Hepatocyte (in vitro differentiated cells): ENCODE measurements at regions not wholly inside any gene's neighbourhood (a gene's known extent, or its start where the extent isn't known, plus 50 kb on each side); places are given as distances from the start of the nearest gene placed in this dataset.

Source experiments
- DNase-seq: peaks from one replicate; pipeline ENCODE4 v3.0.0-alpha.2; 2016; ENCODE audit warnings: low spot score
- H2AFZ ChIP-seq: fragments of 200-600 bp; sonication (generic); 2 replicates; pipeline ENCODE4 v1.6.0; 2016; ENCODE audit warnings: antibody characterized with exemption, mild to moderate bottlenecking
- H3K27ac ChIP-seq: fragments of 200-600 bp; sonication (generic); 2 replicates; pipeline ENCODE4 v1.5.1; 2016; ENCODE audit warnings: mild to moderate bottlenecking
- H3K27me3 ChIP-seq: fragments of 200-600 bp; sonication (generic); 2 replicates; pipeline ENCODE4 v1.6.1; 2016
- H3K36me3 ChIP-seq: fragments of 200-600 bp; sonication (generic); replicated peaks from 2 replicates; pipeline ENCODE4 v1.5.1; 2016; ENCODE audit warnings: low read depth; ENCODE audit not compliant: insufficient read depth
- H3K4me1 ChIP-seq: fragments of 200-600 bp; sonication (generic); 2 replicates; pipeline ENCODE4 v1.5.1; 2016; ENCODE audit warnings: mild to moderate bottlenecking, moderate library complexity; ENCODE audit not compliant: insufficient read depth
- H3K4me2 ChIP-seq: fragments of 200-600 bp; sonication (generic); 2 replicates; pipeline ENCODE4 v1.6.0; 2016
- H3K4me3 ChIP-seq: fragments of 200-600 bp; sonication (generic); 2 replicates; pipeline ENCODE4 v1.5.1; 2016; ENCODE audit warnings: mild to moderate bottlenecking
- H3K79me2 ChIP-seq: fragments of 200-600 bp; sonication (generic); 2 replicates; pipeline ENCODE4 v1.6.0; 2017; ENCODE audit warnings: mild to moderate bottlenecking
- H3K9me2 ChIP-seq: fragments of 200-600 bp; sonication (generic); replicated peaks from 2 replicates; pipeline ENCODE4 v1.6.0; 2017; ENCODE audit warnings: mild to moderate bottlenecking; ENCODE audit not compliant: insufficient read depth
- H3K9me3 ChIP-seq: fragments of 200-600 bp; sonication (generic); 2 replicates; pipeline ENCODE4 v1.5.1; 2016; ENCODE audit warnings: low read depth, mild to moderate bottlenecking
- H4K20me1 ChIP-seq: fragments of 200-600 bp; sonication (generic); 2 replicates; pipeline ENCODE4 v1.6.0; 2016; ENCODE audit warnings: mild to moderate bottlenecking; ENCODE audit not compliant: insufficient read depth, poor library complexity, severe bottlenecking
- EZH2 ChIP-seq: fragments of 200-600 bp; sonication (generic); IDR thresholded peaks from 2 replicates; pipeline ENCODE4 v1.6.1; 2016; ENCODE audit warnings: antibody characterized with exemption, mild to moderate bottlenecking, borderline replicate concordance
- EZH2phosphoT487 ChIP-seq: fragments of 200-600 bp; sonication (generic); IDR thresholded peaks from one replicate; pipeline ENCODE4 v1.6.1; 2018; ENCODE audit warnings: antibody characterized with exemption, mild to moderate bottlenecking, low read depth, moderate library complexity; ENCODE audit not compliant: unreplicated experiment, severe bottlenecking
- WGBS: methylation state at CpG from one replicate; pipeline ENCODE4 v1.1.6; 2016; ENCODE audit warnings: low lambda C conversion rate; ENCODE audit errors: missing lambda C conversion rate; 5-methylcytosine and 5-hydroxymethylcytosine counted together
- TF ChIP-seq, protein P1 (sequence below): fragments of 200-600 bp; sonication (generic); IDR thresholded peaks from 2 replicates; pipeline ENCODE4 v1.5.1; 2016; ENCODE audit warnings: antibody characterized with exemption, mild to moderate bottlenecking; ENCODE audit not compliant: poor library complexity

GRCh38 chr5:136418301-136418700 is 53.0 kb upstream of the TRPC7 start:
- Histone ChIP-seq H3K27ac (no peak overlapping the region), H3K4me1 (no peaks in the 10 kb centered on the region), H2AFZ (no peak overlapping the region), H4K20me1 (no peaks in the 10 kb centered on the region), H3K36me3 (no peaks in the 10 kb centered on the region), H3K9me3 (no peaks in the 10 kb centered on the region), H3K4me2 (no peak overlapping the region), H3K4me3 (no peak overlapping the region), H3K9me2 (no peaks in the 10 kb centered on the region), H3K27me3 (no peaks in the 10 kb centered on the region), H3K79me2 (no peaks in the 10 kb centered on the region)
- 80% methylated on average over 4 of the region's 4 CpGs for WGBS
- DNase-seq = no peak
- TF ChIP-seq EZH2 (no peak), EZH2phosphoT487 (no peak)
- TF ChIP-seq, protein P1, sequence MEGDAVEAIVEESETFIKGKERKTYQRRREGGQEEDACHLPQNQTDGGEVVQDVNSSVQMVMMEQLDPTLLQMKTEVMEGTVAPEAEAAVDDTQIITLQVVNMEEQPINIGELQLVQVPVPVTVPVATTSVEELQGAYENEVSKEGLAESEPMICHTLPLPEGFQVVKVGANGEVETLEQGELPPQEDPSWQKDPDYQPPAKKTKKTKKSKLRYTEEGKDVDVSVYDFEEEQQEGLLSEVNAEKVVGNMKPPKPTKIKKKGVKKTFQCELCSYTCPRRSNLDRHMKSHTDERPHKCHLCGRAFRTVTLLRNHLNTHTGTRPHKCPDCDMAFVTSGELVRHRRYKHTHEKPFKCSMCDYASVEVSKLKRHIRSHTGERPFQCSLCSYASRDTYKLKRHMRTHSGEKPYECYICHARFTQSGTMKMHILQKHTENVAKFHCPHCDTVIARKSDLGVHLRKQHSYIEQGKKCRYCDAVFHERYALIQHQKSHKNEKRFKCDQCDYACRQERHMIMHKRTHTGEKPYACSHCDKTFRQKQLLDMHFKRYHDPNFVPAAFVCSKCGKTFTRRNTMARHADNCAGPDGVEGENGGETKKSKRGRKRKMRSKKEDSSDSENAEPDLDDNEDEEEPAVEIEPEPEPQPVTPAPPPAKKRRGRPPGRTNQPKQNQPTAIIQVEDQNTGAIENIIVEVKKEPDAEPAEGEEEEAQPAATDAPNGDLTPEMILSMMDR = no peak
